Adipocyte (in vitro differentiated cells): ENCODE measurements at regions not wholly inside any gene's neighbourhood (a gene's known extent, or its start where the extent isn't known, plus 50 kb on each side); places are given as distances from the start of the nearest gene placed in this dataset.

Experiments
- DNase-seq: peaks from one replicate; pipeline ENCODE4 v3.0.0-alpha.2; 2015; ENCODE audit warnings: low read depth
- H3K27me3 ChIP-seq: replicated peaks from 2 replicates; pipeline ENCODE4 v1.7.0; 2013; ENCODE audit warnings: mild to moderate bottlenecking, low read length, moderate library complexity; ENCODE audit not compliant: control insufficient read depth, insufficient read depth
- H3K36me3 ChIP-seq: 2 replicates; pipeline ENCODE4 v1.7.0; 2013; ENCODE audit warnings: low read length, mild to moderate bottlenecking, moderate library complexity; ENCODE audit not compliant: control insufficient read depth, insufficient read depth, severe bottlenecking
- H3K4me1 ChIP-seq: 2 replicates; pipeline ENCODE4 v1.7.0; 2013; ENCODE audit warnings: mild to moderate bottlenecking, low read length, moderate library complexity; ENCODE audit not compliant: control insufficient read depth, insufficient read depth
- H3K4me3 ChIP-seq: 2 replicates; pipeline ENCODE4 v1.7.0; 2013; ENCODE audit warnings: mild to moderate bottlenecking, low read length, moderate library complexity
- H3K9ac ChIP-seq: 2 replicates; pipeline ENCODE4 v1.7.0; 2013; ENCODE audit warnings: mild to moderate bottlenecking, low read length, moderate library complexity
- H3K9me3 ChIP-seq: 2 replicates; pipeline ENCODE4 v1.7.0; 2013; ENCODE audit warnings: mild to moderate bottlenecking, low read length, moderate library complexity; ENCODE audit not compliant: control insufficient read depth

GRCh38 chr20:24211972-24212371 is 223.4 kb upstream of the GGTLC1 start:
- Histone ChIP-seq H3K9me3 (peaks cover 8% of the 10 kb centered on the region), H3K9ac (no peak overlapping the region), H3K36me3 (no peaks in the 10 kb centered on the region), H3K4me1 (no peaks in the 10 kb centered on the region), H3K4me3 (no peak overlapping the region), H3K27me3 (peaks cover 29% of the 10 kb centered on the region)
- no peak for DNase-seq

DNA sequence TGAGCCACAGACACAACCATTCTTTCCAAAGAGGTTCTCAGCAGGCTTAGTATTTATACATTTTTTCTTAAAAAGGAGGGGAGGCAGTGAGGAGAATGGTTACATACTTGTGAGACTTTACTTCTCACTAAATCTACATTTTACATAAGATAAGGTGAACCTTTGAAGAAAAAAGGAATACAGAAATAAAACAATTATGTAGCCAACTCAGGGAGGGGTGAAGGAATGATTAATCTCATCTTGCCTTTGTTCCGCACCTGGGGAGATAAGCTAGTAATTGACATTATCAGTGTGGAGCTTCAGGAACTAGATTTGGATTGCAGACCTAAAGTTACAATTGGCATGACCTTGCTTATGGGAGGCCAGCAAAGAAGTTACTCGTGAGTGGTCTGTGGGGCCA is 221.8 kb upstream of the GGTLC1 start:
- H3K9ac ChIP-seq = no peak overlapping the region
- no peak overlapping the region for H3K4me3 ChIP-seq
- H3K36me3 ChIP-seq = no peaks in the 10 kb centered on the region
- no peak for DNase-seq
- H3K4me1 ChIP-seq = no peaks in the 10 kb centered on the region
- H3K9me3 ChIP-seq = no peaks in the 10 kb centered on the region
- H3K27me3 ChIP-seq = peaks cover 34% of the 10 kb centered on the region

GRCh38 chr20:24208652-24209051 is 220.1 kb upstream of the GGTLC1 start:
- H3K9ac ChIP-seq = no peak overlapping the region
- no peaks in the 10 kb centered on the region for H3K9me3 ChIP-seq
- no peaks in the 10 kb centered on the region for H3K36me3 ChIP-seq
- peaks cover 49% of the 10 kb centered on the region for H3K27me3 ChIP-seq
- H3K4me3 ChIP-seq = no peak overlapping the region
- peak; percentile 1 for DNase-seq
- H3K4me1 ChIP-seq = no peaks in the 10 kb centered on the region

DNA sequence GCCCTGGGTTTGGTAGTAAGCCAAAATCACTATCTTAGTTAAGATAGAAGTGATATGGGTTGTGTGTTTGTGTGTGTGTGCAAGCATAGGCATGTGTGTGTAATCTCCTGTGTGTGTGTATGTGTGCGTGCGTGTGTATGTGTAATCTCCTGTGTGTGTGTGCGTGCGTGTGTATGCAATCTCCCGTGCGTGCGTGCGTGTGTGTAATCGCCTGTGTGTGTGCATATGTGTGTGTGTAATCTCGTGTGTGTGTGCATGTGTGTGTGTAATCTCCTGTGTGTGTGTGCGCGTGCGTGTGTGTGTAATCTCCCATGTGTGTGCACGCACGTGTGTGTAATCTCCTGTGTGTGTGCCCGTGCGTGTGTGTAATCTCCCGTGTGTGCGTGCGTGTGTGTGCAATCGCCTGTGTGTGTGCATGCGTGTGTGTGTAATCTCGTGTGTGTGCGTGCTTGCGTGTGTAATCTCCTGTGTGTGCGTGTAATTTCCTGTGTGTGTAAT is 219.3 kb upstream of the GGTLC1 start:
- no peak overlapping the region for H3K9ac ChIP-seq
- no peaks in the 10 kb centered on the region for H3K36me3 ChIP-seq
- H3K4me1 ChIP-seq = no peaks in the 10 kb centered on the region
- peaks cover 52% of the 10 kb centered on the region for H3K27me3 ChIP-seq
- H3K9me3 ChIP-seq = no peaks in the 10 kb centered on the region
- no peak overlapping the region for H3K4me3 ChIP-seq
- DNase-seq = no peak

- Histone ChIP-seq H3K4me3 (no peak overlapping the region), H3K9me3 (no peaks in the 10 kb centered on the region), H3K9ac (no peak overlapping the region), H3K27me3 (peaks cover 45% of the 10 kb centered on the region), H3K36me3 (no peaks in the 10 kb centered on the region), H3K4me1 (no peaks in the 10 kb centered on the region)
- no peak for DNase-seq
Observed at GRCh38 chr20:24206995-24207394, 218.4 kb upstream of the GGTLC1 start.

- no peaks in the 10 kb centered on the region for H3K36me3 ChIP-seq
- H3K4me3 ChIP-seq = no peak overlapping the region
- H3K27me3 ChIP-seq = peaks cover 48% of the 10 kb centered on the region
- no peak overlapping the region for H3K9ac ChIP-seq
- H3K9me3 ChIP-seq = no peaks in the 10 kb centered on the region
- DNase-seq = no peak
- no peaks in the 10 kb centered on the region for H3K4me1 ChIP-seq
Observed at GRCh38 chr20:24203526-24204183, 215.1 kb upstream of the GGTLC1 start.

GRCh38 chr20:24199501-24199900 is 210.9 kb upstream of the GGTLC1 start:
- Histone ChIP-seq H3K9ac (no peak overlapping the region), H3K9me3 (no peaks in the 10 kb centered on the region), H3K36me3 (no peaks in the 10 kb centered on the region), H3K27me3 (peaks cover 36% of the 10 kb centered on the region), H3K4me1 (peaks cover under 1% of the 10 kb centered on the region), H3K4me3 (no peak overlapping the region)
- DNase-seq = no peak

DNA sequence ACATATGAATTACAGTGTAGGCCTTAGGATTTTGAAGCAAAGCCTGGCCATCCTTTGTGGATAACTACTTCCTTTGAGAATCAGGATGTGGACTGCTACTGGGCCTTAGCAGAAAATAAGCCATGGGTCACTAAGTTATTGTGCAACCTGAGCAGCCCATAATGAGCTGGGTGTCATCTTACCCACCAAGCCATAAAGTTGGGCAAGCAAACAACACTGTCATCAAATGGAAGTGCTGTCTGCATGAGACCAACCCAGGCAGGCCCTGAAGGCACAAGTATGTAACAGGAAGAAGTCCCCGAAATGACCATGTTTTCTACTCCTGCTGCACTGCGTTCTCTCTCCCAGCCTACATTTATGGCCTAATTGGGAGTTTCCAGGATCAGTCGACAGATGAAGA is 205.6 kb upstream of the GGTLC1 start:
- H3K9me3 ChIP-seq = peaks cover 7% of the 10 kb centered on the region
- no peaks in the 10 kb centered on the region for H3K36me3 ChIP-seq
- peaks cover 3% of the 10 kb centered on the region for H3K27me3 ChIP-seq
- DNase-seq = peak; percentile 9
- H3K4me3 ChIP-seq = no peak overlapping the region
- no peak overlapping the region for H3K9ac ChIP-seq
- H3K4me1 ChIP-seq = peaks cover 8% of the 10 kb centered on the region

DNA sequence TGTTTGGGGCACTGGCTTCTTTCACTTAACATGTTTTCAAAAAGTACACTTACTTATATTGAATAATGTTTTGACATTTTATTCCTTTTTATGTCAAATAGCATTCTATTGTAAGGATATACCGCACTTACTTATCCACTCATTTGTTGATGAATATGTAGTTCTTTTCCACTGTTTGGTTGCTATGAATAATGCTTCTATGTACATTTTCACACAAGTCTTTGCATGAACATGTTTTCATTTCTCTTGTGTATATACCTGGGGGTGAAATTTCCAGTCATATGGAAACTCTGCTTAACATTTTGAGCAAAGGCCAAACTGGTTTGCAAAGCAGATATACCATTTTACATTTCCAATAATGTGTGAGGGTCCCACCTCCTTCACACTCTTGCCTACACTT is 202.3 kb upstream of the GGTLC1 start:
- H3K36me3 ChIP-seq = no peaks in the 10 kb centered on the region
- peaks cover 8% of the 10 kb centered on the region for H3K4me1 ChIP-seq
- H3K9me3 ChIP-seq = peaks cover 7% of the 10 kb centered on the region
- H3K4me3 ChIP-seq = no peak overlapping the region
- DNase-seq = no peak
- H3K9ac ChIP-seq = no peak overlapping the region
- no peaks in the 10 kb centered on the region for H3K27me3 ChIP-seq

- no peak overlapping the region for H3K4me3 ChIP-seq
- no peaks in the 10 kb centered on the region for H3K36me3 ChIP-seq
- H3K9me3 ChIP-seq = peaks cover 7% of the 10 kb centered on the region
- H3K27me3 ChIP-seq = peaks cover 4% of the 10 kb centered on the region
- no peaks in the 10 kb centered on the region for H3K4me1 ChIP-seq
- no peak for DNase-seq
- no peak overlapping the region for H3K9ac ChIP-seq
Observed at GRCh38 chr20:24185791-24186190, 197.2 kb upstream of the GGTLC1 start.

DNA sequence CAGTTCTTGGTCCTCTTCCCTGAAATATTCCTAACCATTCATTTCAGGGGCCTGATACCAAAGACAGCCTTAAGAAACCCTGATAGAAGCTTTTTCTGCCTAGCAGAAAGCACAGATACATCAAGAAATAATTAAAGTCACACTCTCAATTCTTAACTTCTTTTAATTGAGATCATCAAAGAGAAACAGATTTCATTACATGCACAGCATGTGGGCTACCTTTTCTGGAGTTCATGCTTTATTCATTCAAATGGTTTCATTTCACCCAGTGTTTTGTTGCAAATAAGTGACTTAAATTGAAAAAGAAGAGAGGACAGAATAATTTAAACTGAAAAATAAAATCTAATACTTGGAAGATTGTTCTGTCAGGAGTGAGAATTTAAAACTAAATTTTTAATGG is 192.6 kb upstream of the GGTLC1 start:
- Histone ChIP-seq H3K4me3 (no peak overlapping the region), H3K27me3 (peaks cover 10% of the 10 kb centered on the region), H3K4me1 (no peaks in the 10 kb centered on the region), H3K36me3 (no peaks in the 10 kb centered on the region), H3K9ac (no peak overlapping the region), H3K9me3 (no peaks in the 10 kb centered on the region)
- no peak for DNase-seq

DNA sequence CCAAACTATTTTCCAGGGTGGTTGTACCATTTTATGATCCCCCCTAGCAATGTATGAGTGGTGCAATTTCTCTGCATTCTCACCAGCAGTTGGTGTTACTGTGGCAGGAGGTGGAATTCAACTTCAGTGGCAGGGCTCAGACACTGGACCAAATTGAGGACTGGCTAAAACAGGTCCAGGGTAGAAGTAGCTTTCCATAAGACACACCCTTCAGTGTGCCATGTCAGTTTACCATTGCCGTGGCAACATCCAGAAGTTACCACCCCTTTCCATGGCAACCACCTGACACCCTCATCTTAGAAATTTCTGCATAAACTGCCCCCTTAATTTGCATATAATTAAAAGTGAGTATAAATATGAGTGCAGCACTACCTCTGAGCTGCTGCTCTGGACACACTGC is 180.7 kb upstream of the GGTLC1 start:
- no peak overlapping the region for H3K4me3 ChIP-seq
- no peaks in the 10 kb centered on the region for H3K27me3 ChIP-seq
- peaks cover 33% of the 10 kb centered on the region for H3K9me3 ChIP-seq
- H3K4me1 ChIP-seq = no peaks in the 10 kb centered on the region
- no peak for DNase-seq
- no peaks in the 10 kb centered on the region for H3K36me3 ChIP-seq
- H3K9ac ChIP-seq = no peak overlapping the region
